Central memory CD8-positive, alpha-beta T cell (primary cell): ENCODE measurements at regions not wholly inside any gene's neighbourhood (a gene's known extent, or its start where the extent isn't known, plus 50 kb on each side); places are given as distances from the start of the nearest gene placed in this dataset.

Experiments
- ATAC-seq: fragments of 150-1000 bp; cut with Tn5 transposase; replicated peaks from 2 replicates; pipeline ENCODE4 v1.10.0; 2022; ENCODE audit warnings: mild to moderate bottlenecking, moderate FRiP score, moderate number of reproducible peaks; ENCODE audit not compliant: poor library complexity, severe bottlenecking; ENCODE audit errors: extremely low read depth
- DNase-seq, 2 donors: peaks; one replicate each; pipeline ENCODE4 v3.0.0; 2021; ENCODE audit warnings: low spot score in 2 of 2
- H3K27ac Mint-ChIP-seq: one replicate; pipeline ENCODE4 v1.8.0; 2022; ENCODE audit warnings: low read depth, mild to moderate bottlenecking, moderate library complexity, mixed read lengths
- H3K27me3 Mint-ChIP-seq: one replicate; pipeline ENCODE4 v1.8.0; 2022; ENCODE audit warnings: mixed read lengths
- H3K36me3 Mint-ChIP-seq: one replicate; pipeline ENCODE4 v1.8.0; 2022; ENCODE audit warnings: mild to moderate bottlenecking, moderate library complexity, mixed read lengths; ENCODE audit not compliant: insufficient read depth
- H3K4me1 Mint-ChIP-seq: one replicate; pipeline ENCODE4 v1.8.0; 2022; ENCODE audit warnings: mixed read lengths
- H3K4me3 Mint-ChIP-seq: one replicate; pipeline ENCODE4 v1.8.0; 2022; ENCODE audit warnings: mild to moderate bottlenecking, moderate library complexity, mixed read lengths
- H3K9me3 Mint-ChIP-seq: one replicate; pipeline ENCODE4 v1.8.0; 2022; ENCODE audit warnings: mixed read lengths

DNA sequence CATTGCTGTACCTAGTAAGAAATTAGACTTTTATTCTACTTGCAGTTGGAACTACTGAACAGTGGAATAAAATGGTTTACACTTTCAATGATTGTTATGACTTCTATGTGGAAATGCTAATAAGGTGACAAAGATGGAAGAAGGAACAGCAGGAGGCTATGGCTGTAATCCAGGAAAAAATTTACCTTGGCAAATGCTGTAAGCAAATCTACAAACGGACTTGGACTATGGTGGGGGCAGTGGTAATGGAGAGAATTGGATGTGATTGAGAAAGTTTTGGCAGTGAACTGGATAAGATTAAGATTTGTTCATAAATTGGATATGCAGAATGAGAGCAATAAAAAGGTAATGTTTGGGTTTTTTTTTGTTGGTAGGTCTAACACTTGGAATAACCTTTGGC is 111.0 kb upstream of the ERBB4 start:
- H3K4me1 Mint-ChIP-seq = no peaks in the 10 kb centered on the region
- no peaks in the 10 kb centered on the region for H3K36me3 Mint-ChIP-seq
- no peaks in the 10 kb centered on the region for H3K27me3 Mint-ChIP-seq
- DNase-seq (no peak), ATAC-seq (no peak)
- no peak overlapping the region for H3K27ac Mint-ChIP-seq
- H3K4me3 Mint-ChIP-seq = no peak overlapping the region
- peaks cover 10% of the 10 kb centered on the region for H3K9me3 Mint-ChIP-seq

DNA sequence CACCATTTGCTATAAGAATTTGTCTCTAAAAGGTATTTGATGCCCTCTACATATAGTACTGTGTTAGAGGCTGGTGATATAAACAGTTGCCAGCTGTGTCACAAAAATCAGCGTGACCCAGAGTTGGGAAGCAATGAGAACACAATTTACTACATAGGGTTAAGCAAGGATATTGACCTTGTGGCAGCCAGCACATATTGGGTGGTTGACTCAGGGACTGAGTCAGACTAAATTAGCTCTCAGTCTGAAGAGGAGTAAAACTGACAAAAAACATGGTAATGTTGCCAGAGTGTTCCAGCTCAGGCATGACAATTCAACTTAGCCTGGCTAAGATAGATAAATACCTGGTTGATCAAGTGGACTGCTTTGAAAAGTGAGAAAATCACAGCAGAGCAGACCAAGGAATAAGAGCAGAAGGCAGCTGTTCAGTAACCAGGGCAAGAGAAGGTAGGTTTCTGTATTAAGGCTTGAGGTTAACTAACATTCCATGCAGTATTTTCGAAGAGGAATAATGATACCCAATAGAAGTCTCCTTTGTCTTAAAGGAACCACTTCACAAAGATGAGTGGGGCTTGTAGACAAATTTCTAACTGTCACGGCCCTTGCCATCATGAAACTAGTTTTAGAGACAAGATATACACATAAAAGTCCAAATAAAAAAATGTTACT is 108.2 kb upstream of the ERBB4 start:
- Mint-ChIP-seq H3K4me3 (no peak overlapping the region), H3K36me3 (no peaks in the 10 kb centered on the region), H3K27me3 (no peaks in the 10 kb centered on the region), H3K9me3 (peaks cover 5% of the 10 kb centered on the region), H3K4me1 (no peaks in the 10 kb centered on the region), H3K27ac (no peak overlapping the region)
- DNase-seq (no peak), ATAC-seq (no peak)

DNA sequence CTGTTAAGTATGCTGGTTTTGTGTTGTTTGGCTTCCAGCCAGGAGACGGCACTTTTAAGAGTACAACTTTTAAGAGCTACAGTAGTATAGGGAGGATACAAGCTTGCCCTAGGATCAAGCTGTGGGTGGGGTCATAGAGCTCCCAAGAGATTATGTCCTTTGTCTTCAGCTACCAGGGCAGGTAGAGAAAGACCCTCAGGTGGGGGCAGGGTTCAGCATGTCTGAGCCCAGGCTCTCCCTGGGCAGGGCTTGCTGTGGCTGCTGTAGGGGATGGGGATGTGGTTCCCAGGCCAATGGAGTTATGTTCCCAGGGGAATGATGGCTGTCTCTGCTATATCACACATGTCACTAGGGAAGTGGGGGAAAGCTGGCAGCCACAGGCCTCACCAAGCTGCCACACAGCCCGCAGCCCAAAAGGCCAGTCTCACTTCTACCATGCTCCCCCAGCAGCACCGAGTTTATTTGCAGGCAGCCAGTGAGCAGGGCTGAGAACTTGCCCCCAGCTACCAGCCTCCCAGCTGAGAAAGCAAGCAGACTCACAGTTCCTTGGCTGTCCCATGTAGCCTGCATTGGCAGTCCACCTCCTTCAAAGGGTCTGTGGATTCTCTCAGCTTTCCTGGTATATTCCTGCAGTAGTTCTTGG is 105.7 kb upstream of the ERBB4 start:
- no peaks in the 10 kb centered on the region for H3K27me3 Mint-ChIP-seq
- ATAC-seq = no peak
- no peaks in the 10 kb centered on the region for H3K9me3 Mint-ChIP-seq

DNA sequence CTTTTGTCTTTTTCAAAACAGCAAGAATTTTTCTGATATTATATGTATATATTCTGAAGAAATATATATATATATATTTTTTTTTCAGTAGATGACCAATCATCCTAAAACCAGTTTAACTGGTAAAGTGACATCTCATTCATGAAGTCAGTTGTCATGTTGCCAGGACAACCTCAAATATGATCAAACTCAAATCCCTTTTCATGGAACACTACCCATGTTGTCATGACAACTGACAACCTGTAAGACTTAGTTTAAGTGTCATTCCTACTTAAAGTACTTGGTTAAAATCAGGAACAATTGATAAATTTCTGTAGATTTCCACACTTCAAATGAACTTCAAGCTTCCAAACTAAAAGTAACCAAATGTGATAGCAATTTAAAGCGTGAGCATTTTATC is 101.8 kb upstream of the ERBB4 start:
- Mint-ChIP-seq H3K9me3 (peaks cover 5% of the 10 kb centered on the region), H3K27me3 (no peaks in the 10 kb centered on the region), H3K4me1 (no peaks in the 10 kb centered on the region), H3K27ac (no peak overlapping the region), H3K4me3 (no peak overlapping the region), H3K36me3 (no peaks in the 10 kb centered on the region)
- ATAC-seq = no peak
- no peak for DNase-seq

More for the DNA sequence above, 105.7 kb upstream of the ERBB4 start:
- H3K4me1 Mint-ChIP-seq = no peaks in the 10 kb centered on the region
- no peak overlapping the region for H3K27ac Mint-ChIP-seq
- no peak overlapping the region for H3K4me3 Mint-ChIP-seq
- no peak for DNase-seq
- H3K36me3 Mint-ChIP-seq = no peaks in the 10 kb centered on the region

DNA sequence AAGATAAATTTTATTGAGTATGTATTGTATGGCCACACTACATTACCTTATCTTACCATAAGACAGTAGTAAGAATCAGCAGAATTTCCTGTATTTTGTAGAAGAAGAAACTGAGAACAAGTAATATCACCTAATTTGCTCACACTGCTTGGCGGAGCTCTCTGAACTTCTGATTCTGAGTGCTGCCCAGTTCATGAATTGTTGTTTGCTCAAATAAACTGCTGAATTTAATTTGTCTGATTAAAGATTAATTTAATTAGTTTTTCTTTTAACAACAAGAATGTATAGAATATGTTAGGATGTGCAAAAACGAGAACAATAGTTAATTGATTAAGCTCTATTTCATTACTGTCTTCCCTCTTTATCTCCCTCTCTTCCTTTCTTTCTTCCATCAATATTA is 100.1 kb upstream of the ERBB4 start:
- no peak for ATAC-seq
- no peak overlapping the region for H3K4me3 Mint-ChIP-seq
- no peak overlapping the region for H3K27ac Mint-ChIP-seq
- peaks cover 5% of the 10 kb centered on the region for H3K9me3 Mint-ChIP-seq
- H3K27me3 Mint-ChIP-seq = no peaks in the 10 kb centered on the region
- H3K4me1 Mint-ChIP-seq = no peaks in the 10 kb centered on the region
- H3K36me3 Mint-ChIP-seq = no peaks in the 10 kb centered on the region
- no peak for DNase-seq

DNA sequence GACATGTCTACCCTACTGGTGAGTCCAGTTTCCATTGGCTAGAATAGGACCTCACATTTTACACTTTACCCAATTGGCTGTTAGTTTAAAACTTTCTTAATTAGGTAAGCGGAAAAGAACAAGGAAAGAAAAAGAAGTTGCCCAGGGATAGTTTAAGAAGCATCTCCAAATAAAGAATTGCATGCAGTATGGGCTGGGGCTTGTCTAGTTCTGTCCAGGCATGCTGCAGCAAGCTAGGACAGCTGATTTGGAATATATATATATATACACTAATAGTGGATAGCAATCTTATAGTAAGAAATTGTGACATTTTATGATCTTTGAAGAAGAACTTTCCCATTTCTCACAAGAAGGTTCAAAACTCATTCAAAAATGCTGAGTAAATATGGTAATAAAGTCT is 90.0 kb upstream of the ERBB4 start:
- Mint-ChIP-seq H3K27ac (no peak overlapping the region), H3K9me3 (peaks cover 16% of the 10 kb centered on the region), H3K4me1 (no peaks in the 10 kb centered on the region), H3K4me3 (no peak overlapping the region), H3K27me3 (no peaks in the 10 kb centered on the region), H3K36me3 (no peaks in the 10 kb centered on the region)
- DNase-seq (no peak), ATAC-seq (no peak)

DNA sequence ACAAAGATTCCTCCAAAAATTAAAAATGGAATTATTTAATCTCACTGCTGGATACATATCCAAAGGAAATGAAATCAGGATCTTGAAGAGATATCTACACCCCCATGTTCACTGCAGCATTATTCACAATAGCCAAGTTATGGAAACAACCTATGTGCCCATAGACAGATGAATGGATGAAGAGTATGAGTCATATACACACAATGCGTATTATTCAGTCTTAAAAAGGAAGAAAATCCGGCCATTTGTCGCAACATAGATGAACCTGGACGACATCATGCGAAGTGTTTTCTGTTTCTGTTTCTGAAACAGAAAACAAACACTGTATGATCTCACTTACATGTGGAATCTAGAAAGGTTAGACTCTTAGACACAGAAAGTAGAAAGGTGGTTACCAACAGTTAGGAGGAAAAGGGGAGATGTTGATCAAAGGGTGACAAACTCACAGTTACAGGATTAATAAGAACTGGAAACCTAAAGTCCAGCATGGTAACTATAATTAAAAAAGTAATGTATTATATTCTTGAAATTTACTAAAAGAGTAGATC is 87.8 kb upstream of the ERBB4 start:
- Mint-ChIP-seq H3K27me3 (no peaks in the 10 kb centered on the region), H3K27ac (no peak overlapping the region), H3K9me3 (peaks cover 22% of the 10 kb centered on the region), H3K4me1 (no peaks in the 10 kb centered on the region), H3K4me3 (no peak overlapping the region), H3K36me3 (no peaks in the 10 kb centered on the region)
- no peak for ATAC-seq
- no peak for DNase-seq

DNA sequence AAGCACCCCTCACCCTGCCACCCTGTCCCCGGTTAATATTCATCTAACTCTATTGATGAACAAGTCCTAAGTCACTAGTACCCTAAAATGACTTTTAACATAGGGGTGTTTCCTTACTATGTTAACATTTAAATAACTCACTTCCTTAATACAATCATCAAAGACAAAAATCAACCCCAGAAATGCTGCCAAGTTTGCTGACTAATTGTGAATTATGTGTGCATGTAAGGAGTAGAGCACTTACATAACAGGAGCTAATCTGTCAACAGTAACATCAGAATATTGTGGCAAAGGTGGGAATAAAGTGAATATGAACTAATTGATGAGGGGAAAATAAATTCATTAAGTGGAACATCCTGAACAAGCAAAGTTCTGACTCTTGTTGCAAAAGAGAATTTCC is 81.4 kb upstream of the ERBB4 start:
- H3K27ac Mint-ChIP-seq = no peak overlapping the region
- no peaks in the 10 kb centered on the region for H3K27me3 Mint-ChIP-seq
- DNase-seq (no peak), ATAC-seq (no peak)
- no peak overlapping the region for H3K4me3 Mint-ChIP-seq
- H3K36me3 Mint-ChIP-seq = no peaks in the 10 kb centered on the region
- no peaks in the 10 kb centered on the region for H3K4me1 Mint-ChIP-seq
- peaks cover 7% of the 10 kb centered on the region for H3K9me3 Mint-ChIP-seq

DNA sequence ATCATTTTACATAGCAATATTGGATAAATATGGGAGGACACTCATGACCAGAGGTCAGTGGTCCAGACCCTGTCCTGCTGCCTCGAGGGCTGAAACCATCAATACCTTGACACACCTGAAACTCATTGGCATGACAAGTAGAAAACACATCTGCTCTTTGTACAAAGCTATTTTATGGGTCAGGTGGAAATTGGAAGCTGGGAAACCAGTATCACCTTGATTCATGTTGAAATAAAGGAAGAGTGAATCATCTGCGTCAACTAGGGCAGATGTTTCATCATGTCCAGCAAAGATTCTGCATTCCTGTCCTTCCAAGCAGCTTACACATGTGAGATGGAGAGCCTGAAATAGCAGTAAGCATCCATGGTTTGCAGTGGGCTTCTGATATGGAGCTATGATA is 80.0 kb upstream of the ERBB4 start:
- no peaks in the 10 kb centered on the region for H3K36me3 Mint-ChIP-seq
- peaks cover 7% of the 10 kb centered on the region for H3K9me3 Mint-ChIP-seq
- ATAC-seq (no peak), DNase-seq (no peak)
- H3K4me3 Mint-ChIP-seq = no peak overlapping the region
- no peak overlapping the region for H3K27ac Mint-ChIP-seq
- no peaks in the 10 kb centered on the region for H3K27me3 Mint-ChIP-seq
- H3K4me1 Mint-ChIP-seq = no peaks in the 10 kb centered on the region

DNA sequence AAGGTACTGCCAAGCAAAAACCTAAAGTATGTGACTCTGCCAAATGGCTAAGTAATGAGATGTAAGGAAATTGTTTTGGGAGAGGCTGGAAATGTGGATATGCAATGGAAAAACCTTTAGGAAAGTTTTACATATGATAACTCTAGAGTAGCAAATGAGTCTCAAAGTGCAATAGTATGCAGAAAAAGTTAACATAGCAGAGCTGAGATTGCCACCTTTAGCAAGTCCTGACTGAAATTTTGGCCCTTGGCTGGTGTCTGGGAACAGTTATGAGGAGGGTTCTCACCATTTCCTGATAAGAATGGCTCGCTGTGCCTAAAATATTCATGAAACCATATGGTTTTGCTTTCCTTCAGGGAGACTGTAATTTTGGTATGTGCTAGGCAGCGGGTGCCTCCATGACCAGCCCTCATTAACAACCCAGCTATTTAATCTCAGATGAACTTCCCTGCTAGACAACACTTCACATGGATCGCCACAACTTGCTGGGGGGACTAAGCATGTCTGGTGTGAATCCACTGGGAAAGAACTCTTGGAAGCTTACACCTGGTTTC is 72.3 kb upstream of the ERBB4 start:
- Mint-ChIP-seq H3K4me1 (no peaks in the 10 kb centered on the region), H3K36me3 (no peaks in the 10 kb centered on the region), H3K9me3 (peaks cover 11% of the 10 kb centered on the region), H3K27me3 (no peaks in the 10 kb centered on the region), H3K27ac (no peak overlapping the region), H3K4me3 (no peak overlapping the region)
- DNase-seq = no peak
- ATAC-seq = no peak

DNA sequence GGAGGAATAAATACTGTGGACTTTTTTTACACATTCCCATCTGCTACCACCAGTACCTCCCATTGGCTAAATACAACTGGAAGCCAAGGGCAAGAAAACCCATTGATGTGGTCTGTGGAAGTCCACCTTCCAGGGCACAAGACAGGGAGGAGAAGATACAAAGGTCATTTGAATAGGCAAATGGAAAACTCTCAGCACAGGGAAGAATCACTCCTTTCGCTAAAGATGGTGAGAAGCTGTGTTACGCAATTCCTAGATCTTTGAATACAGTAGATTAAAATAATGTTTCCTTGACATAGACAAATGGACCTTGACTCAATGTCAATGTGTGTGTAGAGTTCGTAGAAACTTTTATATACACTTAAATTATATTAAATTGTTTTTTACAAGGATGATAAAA is 70.9 kb upstream of the ERBB4 start:
- Mint-ChIP-seq H3K4me1 (no peaks in the 10 kb centered on the region), H3K4me3 (no peak overlapping the region), H3K27me3 (no peaks in the 10 kb centered on the region), H3K27ac (no peak overlapping the region), H3K36me3 (no peaks in the 10 kb centered on the region), H3K9me3 (peaks cover 11% of the 10 kb centered on the region)
- ATAC-seq (no peak), DNase-seq (no peak)

DNA sequence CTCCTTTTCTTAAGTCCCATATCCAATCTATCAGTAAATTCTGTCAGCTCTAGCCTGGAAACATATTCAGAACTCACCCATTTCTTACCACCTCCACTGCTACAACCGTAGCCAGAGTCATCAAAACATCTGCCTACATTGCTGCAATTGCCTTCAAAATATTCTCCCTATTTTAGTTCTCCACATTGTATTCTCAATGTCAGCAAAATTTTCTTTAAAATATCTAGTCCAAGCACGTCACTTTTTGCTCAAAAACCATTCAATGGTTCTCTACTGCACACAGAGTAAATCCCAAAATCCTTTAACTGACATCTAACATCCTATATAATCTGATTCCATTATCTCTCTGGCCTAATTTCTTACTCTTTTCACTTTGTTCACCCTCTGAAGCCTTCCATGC is 68.5 kb upstream of the ERBB4 start:
- no peaks in the 10 kb centered on the region for H3K36me3 Mint-ChIP-seq
- no peak overlapping the region for H3K27ac Mint-ChIP-seq

DNA sequence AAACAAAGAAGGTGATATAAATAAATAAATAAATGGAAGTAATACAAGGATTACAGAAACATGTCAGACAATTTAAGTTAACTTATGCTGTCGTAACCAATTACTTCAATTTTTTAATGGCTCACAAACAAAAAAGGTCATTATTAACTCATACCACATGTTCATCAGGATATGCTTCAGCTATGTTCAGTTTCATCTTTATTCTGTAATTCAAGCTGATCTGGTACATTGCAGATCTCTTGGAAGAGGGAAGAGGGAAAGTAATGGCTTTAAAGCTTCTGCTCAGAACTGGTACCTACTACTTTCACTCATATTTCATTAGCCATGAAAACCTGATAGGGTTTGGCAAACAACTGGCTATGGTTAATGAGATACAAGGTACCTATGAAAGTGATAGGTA is 67.6 kb upstream of the ERBB4 start:
- no peaks in the 10 kb centered on the region for H3K36me3 Mint-ChIP-seq
- no peak overlapping the region for H3K27ac Mint-ChIP-seq
- no peak for ATAC-seq
- DNase-seq = no peak
- no peaks in the 10 kb centered on the region for H3K4me1 Mint-ChIP-seq
- no peaks in the 10 kb centered on the region for H3K27me3 Mint-ChIP-seq
- peaks cover 5% of the 10 kb centered on the region for H3K9me3 Mint-ChIP-seq
- no peak overlapping the region for H3K4me3 Mint-ChIP-seq

More for the DNA sequence above, 68.5 kb upstream of the ERBB4 start:
- no peak for ATAC-seq
- Mint-ChIP-seq H3K9me3 (peaks cover 5% of the 10 kb centered on the region), H3K4me3 (no peak overlapping the region), H3K4me1 (no peaks in the 10 kb centered on the region), H3K27me3 (no peaks in the 10 kb centered on the region)
- DNase-seq = no peak
